SU-DHL-6 (cell line): ENCODE measurements at regions not wholly inside any gene's neighbourhood (a gene's known extent, or its start where the extent isn't known, plus 50 kb on each side); places are given as distances from the start of the nearest gene placed in this dataset.

Source experiments
- EZH2phosphoT487 ChIP-seq: fragments of 200-600 bp; sonication (generic), shearing (Covaris generic); conservative IDR thresholded peaks from 2 replicates; pipeline ENCODE4 v1.6.1; 2018; ENCODE audit warnings: mild to moderate bottlenecking, antibody characterized with exemption, low read length, moderate library complexity, mixed read lengths
- TF ChIP-seq, protein P1 (sequence below): fragments of 200-600 bp; sonication (generic); IDR thresholded peaks from one replicate; pipeline ENCODE4 v1.5.1; 2017; ENCODE audit warnings: antibody characterized with exemption, mild to moderate bottlenecking, low read length, moderate library complexity; ENCODE audit not compliant: insufficient read depth, poor library complexity, severe bottlenecking

DNA sequence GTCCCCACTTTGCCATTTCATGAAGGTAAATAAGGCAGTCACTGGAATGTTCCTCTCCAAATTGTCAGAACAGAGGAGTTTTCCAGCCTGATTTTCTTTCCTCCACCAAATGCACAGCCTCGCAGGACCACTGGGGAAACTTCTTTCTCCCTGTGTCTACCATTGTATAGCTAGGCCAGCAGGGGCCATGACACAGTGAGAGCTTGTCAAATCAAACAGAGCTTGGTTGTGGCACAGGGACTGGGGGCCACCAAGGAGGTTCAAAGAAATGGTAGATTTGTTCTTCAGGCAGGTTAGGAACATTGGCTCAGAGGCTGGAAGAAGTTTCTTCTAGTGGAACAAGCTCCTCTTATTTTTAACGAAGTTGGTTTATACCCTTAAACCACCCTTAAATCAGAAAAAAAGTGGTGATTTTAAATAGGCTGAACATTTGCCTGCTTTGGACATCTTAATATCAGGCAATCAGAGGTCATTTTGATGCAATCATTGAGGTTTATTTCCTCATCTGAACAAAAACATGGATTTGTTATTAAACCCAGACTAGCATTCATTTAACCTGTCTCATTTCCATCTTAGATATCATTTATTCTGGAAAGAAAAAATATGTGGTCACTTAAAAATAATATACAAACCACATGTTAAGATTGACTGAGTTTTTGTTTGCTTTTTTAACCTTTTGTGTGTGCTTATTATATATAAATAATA lies 105.6 kb downstream of the GTPBP8 start:
- TF ChIP-seq, protein P1, sequence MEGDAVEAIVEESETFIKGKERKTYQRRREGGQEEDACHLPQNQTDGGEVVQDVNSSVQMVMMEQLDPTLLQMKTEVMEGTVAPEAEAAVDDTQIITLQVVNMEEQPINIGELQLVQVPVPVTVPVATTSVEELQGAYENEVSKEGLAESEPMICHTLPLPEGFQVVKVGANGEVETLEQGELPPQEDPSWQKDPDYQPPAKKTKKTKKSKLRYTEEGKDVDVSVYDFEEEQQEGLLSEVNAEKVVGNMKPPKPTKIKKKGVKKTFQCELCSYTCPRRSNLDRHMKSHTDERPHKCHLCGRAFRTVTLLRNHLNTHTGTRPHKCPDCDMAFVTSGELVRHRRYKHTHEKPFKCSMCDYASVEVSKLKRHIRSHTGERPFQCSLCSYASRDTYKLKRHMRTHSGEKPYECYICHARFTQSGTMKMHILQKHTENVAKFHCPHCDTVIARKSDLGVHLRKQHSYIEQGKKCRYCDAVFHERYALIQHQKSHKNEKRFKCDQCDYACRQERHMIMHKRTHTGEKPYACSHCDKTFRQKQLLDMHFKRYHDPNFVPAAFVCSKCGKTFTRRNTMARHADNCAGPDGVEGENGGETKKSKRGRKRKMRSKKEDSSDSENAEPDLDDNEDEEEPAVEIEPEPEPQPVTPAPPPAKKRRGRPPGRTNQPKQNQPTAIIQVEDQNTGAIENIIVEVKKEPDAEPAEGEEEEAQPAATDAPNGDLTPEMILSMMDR: no peak
- no peak for TF ChIP-seq EZH2phosphoT487
